H1 (cell line): ENCODE measurements at regions not wholly inside any gene's neighbourhood (a gene's known extent, or its start where the extent isn't known, plus 50 kb on each side); places are given as distances from the start of the nearest gene placed in this dataset.

Source experiments
- CTCF ChIA-PET: fragments of 300-600 bp; sonication (Branson Sonifier 250); formaldehyde crosslinking; loops from one replicate; lab custom pipeline; 2021; ENCODE audit not compliant: partially characterized antibody; lab: Charles Lee
- POLR2A ChIA-PET: fragments of 300-600 bp; sonication (Branson Sonifier 250); formaldehyde crosslinking; loops from one replicate; lab custom pipeline; 2021; ENCODE audit warnings: inconsistent platforms; ENCODE audit not compliant: partially characterized antibody; lab: Charles Lee
- DNase-seq, 2 experiments: peaks; one replicate each; pipeline versions ENCODE4 v3.0.0 to v3.0.0-alpha.2; 2010 to 2022; ENCODE audit warnings: low spot score in 2 of 2, low read depth in 1 of 2, mixed read lengths in 1 of 2
- FAIRE-seq: peaks from 2 replicates; lab custom pipeline; 2011; peaks lifted over from hg19 to GRCh38; lab: Jason Lieb, UNC
- H2AFZ ChIP-seq: 2 replicates; pipeline ENCODE4 v1.8.1; 2012; ENCODE audit warnings: low read length, inconsistent platforms
- H2AK5ac ChIP-seq: 2 replicates; pipeline ENCODE4 v1.6.1; 2013; ENCODE audit warnings: low read depth, low read length
- H2BK120ac ChIP-seq: replicated peaks from 2 replicates; pipeline ENCODE3; 2013; ENCODE audit warnings: low read depth, low read length, inconsistent platforms
- H2BK12ac ChIP-seq: 2 replicates; pipeline ENCODE4 v1.6.1; 2013; ENCODE audit warnings: low read depth, low read length
- H2BK15ac ChIP-seq: 2 replicates; pipeline ENCODE4 v1.6.1; 2013; ENCODE audit warnings: low read length
- H2BK20ac ChIP-seq: 2 replicates; pipeline ENCODE4 v1.6.1; 2013; ENCODE audit warnings: low read length
- H2BK5ac ChIP-seq: 2 replicates; pipeline ENCODE4 v1.6.1; 2013; ENCODE audit warnings: low read depth, low read length
- H3K14ac ChIP-seq: 2 replicates; pipeline ENCODE4 v1.6.1; 2013; ENCODE audit warnings: inconsistent platforms; ENCODE audit not compliant: insufficient read length
- H3K18ac ChIP-seq: 2 replicates; pipeline ENCODE4 v1.6.1; 2013; ENCODE audit warnings: low read length; ENCODE audit errors: extremely low read depth
- H3K23ac ChIP-seq: 2 replicates; pipeline ENCODE4 v1.6.1; 2013; ENCODE audit warnings: inconsistent platforms; ENCODE audit not compliant: insufficient read length
- H3K23me2 ChIP-seq: 2 replicates; pipeline ENCODE4 v1.6.1; 2013; ENCODE audit warnings: low read depth, low read length
- H3K27ac ChIP-seq: 2 replicates; pipeline ENCODE4 v1.6.1; 2011; ENCODE audit warnings: low read depth, low read length, inconsistent platforms
- H3K27me3 ChIP-seq, 4 experiments: replicated peaks in 1 of 4; 1 replicate in 1 of 4; 2 replicates in 3 of 4; pipeline versions ENCODE4 v1.6.1 to v1.8.1; 2011 to 2013; ENCODE audit warnings: low read length in 3 of 4, mild to moderate bottlenecking in 3 of 4, inconsistent platforms in 2 of 4, mixed read lengths in 2 of 4, moderate library complexity in 1 of 4; ENCODE audit not compliant: control insufficient read depth in 3 of 4, insufficient read depth in 3 of 4; ENCODE audit errors: extremely low read depth in 1 of 4
- H3K36me3 ChIP-seq, 4 experiments: 2 replicates each; pipeline versions ENCODE4 v1.6.1 to v1.8.1; 2011 to 2013; ENCODE audit warnings: mild to moderate bottlenecking in 4 of 4, low read length in 3 of 4, moderate library complexity in 2 of 4, control low read depth in 1 of 4, inconsistent platforms in 1 of 4; ENCODE audit not compliant: insufficient read depth in 4 of 4, control insufficient read depth in 2 of 4
- H3K4ac ChIP-seq: replicated peaks from 2 replicates; pipeline ENCODE3; 2013; ENCODE audit warnings: low read length, low read depth, mixed read lengths, inconsistent platforms; ENCODE audit not compliant: insufficient read length
- H3K4me1 ChIP-seq, 4 experiments: replicated peaks in 1 of 4; 1 replicate in 1 of 4; 2 replicates in 3 of 4; pipeline versions ENCODE4 v1.6.1 to v1.8.1; 2011 to 2013; ENCODE audit warnings: low read length in 3 of 4, inconsistent platforms in 2 of 4, mixed read lengths in 1 of 4; ENCODE audit not compliant: insufficient read depth in 4 of 4, control insufficient read depth in 3 of 4
- H3K4me2 ChIP-seq, 2 experiments: 2 replicates each; pipeline versions ENCODE4 v1.6.1 to v1.8.1; 2011 to 2013; ENCODE audit warnings: low read depth in 2 of 2, low read length in 2 of 2, control low read depth in 1 of 2, inconsistent platforms in 1 of 2, mild to moderate bottlenecking in 1 of 2; ENCODE audit not compliant: insufficient read depth in 1 of 2
- H3K4me3 ChIP-seq, 4 experiments: fragments of 200-600, 300-600 bp in 1 of 4; sonication (generic), shearing (Covaris generic), sonication (Bioruptor Twin) in 1 of 4; 2 replicates each; pipeline versions ENCODE4 v1.5.1 to v1.8.1; 2011 to 2016; ENCODE audit warnings: low read length in 4 of 4, low read depth in 3 of 4, control low read depth in 2 of 4, inconsistent platforms in 2 of 4, mild to moderate bottlenecking in 2 of 4, mixed read lengths in 1 of 4, moderate library complexity in 1 of 4; ENCODE audit not compliant: insufficient read depth in 2 of 4; ENCODE audit errors: extremely low read depth in 1 of 4
- H3K56ac ChIP-seq: replicated peaks from 2 replicates; pipeline ENCODE3; 2013; ENCODE audit warnings: low read depth, mild to moderate bottlenecking, mixed read lengths, low read length, inconsistent platforms; ENCODE audit not compliant: insufficient read length
- H3K79me1 ChIP-seq: 2 replicates; pipeline ENCODE4 v1.6.1; 2013; ENCODE audit warnings: low read depth, low read length, control low read depth
- H3K79me2 ChIP-seq, 2 experiments: 2 replicates each; pipeline versions ENCODE4 v1.6.1 to v1.8.1; 2012 to 2013; ENCODE audit warnings: low read length in 2 of 2, mild to moderate bottlenecking in 2 of 2, inconsistent platforms in 1 of 2; ENCODE audit not compliant: insufficient read depth in 2 of 2, control insufficient read depth in 1 of 2
- H3K9ac ChIP-seq, 4 experiments: replicated peaks in 1 of 4; 1 replicate in 1 of 4; 2 replicates in 3 of 4; pipeline versions ENCODE4 v1.6.1 to v1.8.1; 2011 to 2013; ENCODE audit warnings: low read depth in 3 of 4, low read length in 3 of 4, control low read depth in 2 of 4, mild to moderate bottlenecking in 2 of 4, moderate library complexity in 2 of 4, inconsistent platforms in 1 of 4; ENCODE audit errors: extremely low read depth in 1 of 4
- H3K9me3 ChIP-seq, 2 experiments: 2 replicates each; pipeline versions ENCODE4 v1.6.1 to v1.8.1; 2012 to 2013; ENCODE audit warnings: mild to moderate bottlenecking in 2 of 2, moderate library complexity in 2 of 2, control low read depth in 1 of 2, inconsistent platforms in 1 of 2, low read depth in 1 of 2, low read length in 1 of 2, mixed read lengths in 1 of 2; ENCODE audit not compliant: insufficient read depth in 2 of 2
- H4K20me1 ChIP-seq, 2 experiments: replicated peaks in 1 of 2; 2 replicates each; pipeline versions ENCODE3 to v1.8.1; 2011 to 2013; ENCODE audit warnings: inconsistent platforms in 2 of 2, low read length in 2 of 2, mild to moderate bottlenecking in 1 of 2; ENCODE audit not compliant: insufficient read depth in 2 of 2, control insufficient read depth in 1 of 2
- H4K5ac ChIP-seq: 2 replicates; pipeline ENCODE4 v1.6.1; 2013; ENCODE audit warnings: low read length, low read depth, mixed read lengths, inconsistent platforms; ENCODE audit not compliant: insufficient read length
- H4K8ac ChIP-seq: 2 replicates; pipeline ENCODE4 v1.8.0; 2013; ENCODE audit warnings: mild to moderate bottlenecking, moderate library complexity, low read length, inconsistent platforms; ENCODE audit not compliant: insufficient read depth; ENCODE audit errors: extremely low read depth
- H4K91ac ChIP-seq: replicated peaks from 2 replicates; pipeline ENCODE3; 2013; ENCODE audit warnings: low read length, mixed read lengths, inconsistent platforms; ENCODE audit not compliant: insufficient read length
- ATF2 ChIP-seq: IDR thresholded peaks from 2 replicates; pipeline ENCODE4 v1.6.1; 2012; ENCODE audit warnings: low read length, inconsistent platforms
- BCL11A ChIP-seq, 2 experiments: IDR thresholded peaks; one replicate each; pipeline ENCODE4 v1.6.1; 2011; ENCODE audit warnings: low read depth in 2 of 2, low read length in 2 of 2, mild to moderate bottlenecking in 2 of 2
- BRCA1 ChIP-seq: IDR thresholded peaks from 2 replicates; pipeline ENCODE4 v1.6.1; 2012; ENCODE audit warnings: low read depth, low read length, improper control_type of control experiment
- CTCF ChIP-seq, 3 experiments: IDR thresholded peaks; 1 replicate in 2 of 3; 2 replicates in 1 of 3; pipeline versions ENCODE4 v1.5.1 to v1.6.1; 2011; ENCODE audit warnings: low read length in 3 of 3, mild to moderate bottlenecking in 3 of 3, inconsistent platforms in 2 of 3, low read depth in 1 of 3, moderate library complexity in 1 of 3; ENCODE audit not compliant: insufficient read depth in 1 of 3; ENCODE audit errors: control extremely low read depth in 1 of 3
- E2F6 ChIP-seq: IDR thresholded peaks from 2 replicates; pipeline ENCODE4 v1.6.1; 2012; ENCODE audit warnings: inconsistent platforms
- GTF2F1 ChIP-seq: IDR thresholded peaks from 2 replicates; pipeline ENCODE4 v1.6.1; 2012; ENCODE audit warnings: low read depth, low read length, improper control_type of control experiment, borderline replicate concordance
- SIN3A ChIP-seq, 2 experiments: IDR thresholded peaks in 1 of 2; conservative IDR thresholded peaks in 1 of 2; 2 replicates each; pipeline ENCODE4 v1.6.1; 2011 to 2012; ENCODE audit warnings: low read length in 2 of 2, improper control_type of control experiment in 1 of 2, low read depth in 1 of 2, mild to moderate bottlenecking in 1 of 2
- SIRT6 ChIP-seq: IDR thresholded peaks from one replicate; pipeline ENCODE4 v1.7.1; 2012; ENCODE audit warnings: low read length, inconsistent platforms
- YY1 ChIP-seq: IDR thresholded peaks from 2 replicates; pipeline ENCODE4 v1.6.1; 2011; ENCODE audit warnings: low read depth, mild to moderate bottlenecking, low read length
- WGBS, 2 experiments: shearing (Covaris generic) in 1 of 2; methylation state at CpG; one replicate each; pipeline versions ENCODE4 v1.1.6 to v1.1.7; 2013 to 2015; ENCODE audit warnings: low lambda C conversion rate in 2 of 2, mixed read lengths in 2 of 2, inconsistent platforms in 1 of 2, low coverage in 1 of 2, missing lambda C conversion rate in 1 of 2; ENCODE audit not compliant: insufficient replicate concordance in 2 of 2, insufficient coverage in 1 of 2, insufficient read length in 1 of 2; ENCODE audit errors: extremely low coverage in 1 of 2, missing lambda C conversion rate in 1 of 2; 5-methylcytosine and 5-hydroxymethylcytosine counted together

- Histone ChIP-seq H4K20me1 (no peaks in the 10 kb centered on the region), H3K4me2 (no peak overlapping the region), H4K8ac (no peak overlapping the region), H3K9ac (no peak overlapping the region), H3K9me3 (no peaks in the 10 kb centered on the region), H3K56ac (no peak overlapping the region), H2BK15ac (no peak overlapping the region), H2AK5ac (no peak overlapping the region), H2AFZ (peak overlapping the region; percentile 92; the same call in 1 of the 2 replicates), H3K79me2 (no peaks in the 10 kb centered on the region), H4K5ac (no peak overlapping the region), H3K4me3 (no peak overlapping the region), H3K4ac (no peak overlapping the region), H2BK120ac (no peak overlapping the region), H3K23me2 (no peaks in the 10 kb centered on the region), H3K79me1 (no peaks in the 10 kb centered on the region), H2BK5ac (no peak overlapping the region), H3K36me3 (no peaks in the 10 kb centered on the region), H3K18ac (no peak overlapping the region), H4K91ac (no peak overlapping the region), H2BK12ac (no peak overlapping the region), H3K27ac (no peak overlapping the region), H3K4me1 (no peaks in the 10 kb centered on the region), H3K14ac (no peak overlapping the region), H3K27me3 (no peaks in the 10 kb centered on the region), H2BK20ac (no peak overlapping the region), H3K23ac (no peak overlapping the region)
- CTCF ChIA-PET: interaction anchor here (0.6 to 3.2 kb wide), 2 partner anchors 122 to 517 kb away, joined by 3 to 11 read pairs; no protein-coding TSS in a partner anchor
- POLR2A ChIA-PET: no interaction called here
- FAIRE-seq: no peak
- no peak for DNase-seq
- 100% methylated on average over 2 of the region's 2 CpGs; no CpG with 5 or more reads in 1 of the 2 experiments for WGBS, 2 experiments
- TF ChIP-seq SIRT6 (no peak), SIN3A (conservative IDR thresholded peaks at IDR 0.05 in 1 of 2, IDR thresholded peaks at IDR 0.05 in 1 of 2; ENCODE audit: low read depth in 1 of 2, low read length in 2 of 2) (no peak), CTCF (IDR thresholded peaks at IDR 0.05; ENCODE audit: control extremely low read depth in 1 of 3, insufficient read depth in 1 of 3, low read depth in 1 of 3, low read length in 3 of 3) (no peak), BRCA1 (no peak), GTF2F1 (no peak), BCL11A (IDR thresholded peaks at IDR 0.05; ENCODE audit: low read depth in 2 of 2, low read length in 2 of 2) (no peak), E2F6 (no peak), ATF2 (no peak), YY1 (no peak)
Measured at GRCh38 chr2:21194858-21195271, 71.1 kb downstream of the TDRD15 start.
